Spleen (tissue), 7 donors: ENCODE measurements at regions not wholly inside any gene's neighbourhood (a gene's known extent, or its start where the extent isn't known, plus 50 kb on each side); places are given as distances from the start of the nearest gene placed in this dataset.

Source experiments
- CTCF ChIP-seq, 11 experiments: fragments of 200-600 bp in 7 of 11; fragments of 450-650 bp in 4 of 11; sonication (generic) in 4 of 11; IDR thresholded peaks in 8 of 11; conservative IDR thresholded peaks in 3 of 11; 1 replicate in 7 of 11; 2 replicates in 4 of 11; pipeline versions ENCODE4 v1.4.0 to v1.8.0; 2016 to 2021; ENCODE audit warnings: antibody characterized with exemption in 11 of 11, inconsistent platforms in 4 of 11, mild to moderate bottlenecking in 1 of 11
- POLR2A ChIP-seq, 3 donors: fragments of 450-650 bp; IDR thresholded peaks; one replicate each; pipeline ENCODE4 v1.5.1; 2017; ENCODE audit warnings: antibody characterized with exemption in 3 of 3, mild to moderate bottlenecking in 1 of 3
- donor health status: DM: no; HTN: no; CAD: no; lungs with moderate emphysema.
- donor health status: DM: no; HTN: no; CAD: no.
- donor health status: DM: no; HTN: no; CAD: no.

- TF ChIP-seq POLR2A (IDR thresholded peaks at IDR 0.05) = no peak
- peak in 10 of 11 experiments; percentile 19 to 78 (median 58) for TF ChIP-seq CTCF (IDR thresholded peaks at IDR 0.05 in 8 of 11, conservative IDR thresholded peaks at IDR 0.05 in 3 of 11)
Observed at GRCh38 chr18:47754311-47755101, 176.0 kb downstream of the SMAD2 start.
